ENCODE measurements at regions not wholly inside any gene's neighbourhood (a gene's known extent, or its start where the extent isn't known, plus 50 kb on each side); places are given as distances from the start of the nearest gene placed in this dataset.

DNA sequence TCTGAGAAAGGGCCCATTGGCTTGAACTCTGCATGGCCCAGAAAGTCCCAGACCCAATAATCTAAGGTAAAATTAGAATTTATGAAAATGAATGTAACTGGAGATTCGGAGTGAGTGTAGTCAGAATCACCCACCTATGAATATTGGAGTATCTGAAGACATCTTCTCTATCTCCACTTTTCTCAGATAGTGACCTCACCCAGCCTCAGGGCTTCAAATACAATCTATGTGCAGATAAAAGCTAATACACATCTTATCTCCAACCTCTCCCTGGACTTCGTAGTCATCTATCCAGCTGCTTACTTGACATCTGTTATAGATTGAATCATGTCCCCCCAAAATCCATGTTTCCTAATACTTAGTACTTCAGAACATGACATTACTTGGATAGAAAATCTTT is 263.2 kb downstream of the RAD51AP2 start:
- TF ChIP-seq, protein P1, sequence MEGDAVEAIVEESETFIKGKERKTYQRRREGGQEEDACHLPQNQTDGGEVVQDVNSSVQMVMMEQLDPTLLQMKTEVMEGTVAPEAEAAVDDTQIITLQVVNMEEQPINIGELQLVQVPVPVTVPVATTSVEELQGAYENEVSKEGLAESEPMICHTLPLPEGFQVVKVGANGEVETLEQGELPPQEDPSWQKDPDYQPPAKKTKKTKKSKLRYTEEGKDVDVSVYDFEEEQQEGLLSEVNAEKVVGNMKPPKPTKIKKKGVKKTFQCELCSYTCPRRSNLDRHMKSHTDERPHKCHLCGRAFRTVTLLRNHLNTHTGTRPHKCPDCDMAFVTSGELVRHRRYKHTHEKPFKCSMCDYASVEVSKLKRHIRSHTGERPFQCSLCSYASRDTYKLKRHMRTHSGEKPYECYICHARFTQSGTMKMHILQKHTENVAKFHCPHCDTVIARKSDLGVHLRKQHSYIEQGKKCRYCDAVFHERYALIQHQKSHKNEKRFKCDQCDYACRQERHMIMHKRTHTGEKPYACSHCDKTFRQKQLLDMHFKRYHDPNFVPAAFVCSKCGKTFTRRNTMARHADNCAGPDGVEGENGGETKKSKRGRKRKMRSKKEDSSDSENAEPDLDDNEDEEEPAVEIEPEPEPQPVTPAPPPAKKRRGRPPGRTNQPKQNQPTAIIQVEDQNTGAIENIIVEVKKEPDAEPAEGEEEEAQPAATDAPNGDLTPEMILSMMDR (IDR thresholded peaks at IDR 0.05 in 2 of 3, conservative IDR thresholded peaks at IDR 0.05 in 1 of 3; ENCODE audit: borderline replicate concordance in 1 of 3, insufficient read depth in 1 of 3, low read depth in 2 of 3, low read length in 2 of 3), result no peak
- TF ChIP-seq EZH2 (IDR thresholded peaks at IDR 0.05) (no peak), SIN3A (IDR thresholded peaks at IDR 0.05; ENCODE audit: low read depth) (no peak), EZH2phosphoT487 (IDR thresholded peaks at IDR 0.05; ENCODE audit: borderline replicate concordance) (no peak), RAD21 (IDR thresholded peaks at IDR 0.05; ENCODE audit: low read depth) (no peak), YY1 (IDR thresholded peaks at IDR 0.05; ENCODE audit: extremely low read depth, insufficient replicate concordance, low read depth, low read length) (no peak), FOSL1 (IDR thresholded peaks at IDR 0.05; ENCODE audit: low read depth) (no peak)
- TF ChIP-seq, protein P2, sequence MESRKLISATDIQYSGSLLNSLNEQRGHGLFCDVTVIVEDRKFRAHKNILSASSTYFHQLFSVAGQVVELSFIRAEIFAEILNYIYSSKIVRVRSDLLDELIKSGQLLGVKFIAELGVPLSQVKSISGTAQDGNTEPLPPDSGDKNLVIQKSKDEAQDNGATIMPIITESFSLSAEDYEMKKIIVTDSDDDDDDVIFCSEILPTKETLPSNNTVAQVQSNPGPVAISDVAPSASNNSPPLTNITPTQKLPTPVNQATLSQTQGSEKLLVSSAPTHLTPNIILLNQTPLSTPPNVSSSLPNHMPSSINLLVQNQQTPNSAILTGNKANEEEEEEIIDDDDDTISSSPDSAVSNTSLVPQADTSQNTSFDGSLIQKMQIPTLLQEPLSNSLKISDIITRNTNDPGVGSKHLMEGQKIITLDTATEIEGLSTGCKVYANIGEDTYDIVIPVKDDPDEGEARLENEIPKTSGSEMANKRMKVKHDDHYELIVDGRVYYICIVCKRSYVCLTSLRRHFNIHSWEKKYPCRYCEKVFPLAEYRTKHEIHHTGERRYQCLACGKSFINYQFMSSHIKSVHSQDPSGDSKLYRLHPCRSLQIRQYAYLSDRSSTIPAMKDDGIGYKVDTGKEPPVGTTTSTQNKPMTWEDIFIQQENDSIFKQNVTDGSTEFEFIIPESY (IDR thresholded peaks at IDR 0.05; ENCODE audit: extremely low read depth, insufficient replicate concordance, low read length), result no peak
- TF ChIP-seq, protein P3, sequence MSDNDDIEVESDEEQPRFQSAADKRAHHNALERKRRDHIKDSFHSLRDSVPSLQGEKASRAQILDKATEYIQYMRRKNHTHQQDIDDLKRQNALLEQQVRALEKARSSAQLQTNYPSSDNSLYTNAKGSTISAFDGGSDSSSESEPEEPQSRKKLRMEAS (IDR thresholded peaks at IDR 0.05), result no peak

All from HCT116 (cell line).